Aorta (tissue), 5 donors: ENCODE measurements at regions not wholly inside any gene's neighbourhood (a gene's known extent, or its start where the extent isn't known, plus 50 kb on each side); places are given as distances from the start of the nearest gene placed in this dataset.

Experiments
- ATAC-seq: fragments of 200-7000 bp; cut with Tn5 transposase; one replicate; pipeline ENCODE4 v1.9.1; 2022; ENCODE audit warnings: moderate library complexity; ENCODE audit not compliant: low FRiP score
- DNase-seq, 2 donors: peaks; one replicate each; pipeline ENCODE4 v3.0.0-alpha.2; 2020
- H3K27ac ChIP-seq, 2 donors: one replicate each; pipeline ENCODE4 v1.5.1; 2013; ENCODE audit warnings: low read length in 2 of 2, mild to moderate bottlenecking in 2 of 2, moderate library complexity in 2 of 2, control low read depth in 1 of 2, inconsistent platforms in 1 of 2, low read depth in 1 of 2
- H3K27me3 ChIP-seq, 2 donors: one replicate each; pipeline ENCODE4 v1.6.1; 2013; ENCODE audit warnings: control low read depth in 1 of 2, low read length in 1 of 2, mild to moderate bottlenecking in 1 of 2, moderate library complexity in 1 of 2; ENCODE audit not compliant: insufficient read depth in 2 of 2, control insufficient read depth in 1 of 2
- H3K36me3 ChIP-seq, 2 donors: one replicate each; pipeline ENCODE4 v1.6.1; 2013; ENCODE audit warnings: control low read depth in 1 of 2, low read length in 1 of 2, mild to moderate bottlenecking in 1 of 2; ENCODE audit not compliant: insufficient read depth in 2 of 2, control insufficient read depth in 1 of 2
- H3K4me1 ChIP-seq, 2 donors: one replicate each; pipeline ENCODE4 v1.6.1; 2013; ENCODE audit warnings: low read length in 2 of 2, control low read depth in 1 of 2, mild to moderate bottlenecking in 1 of 2, moderate library complexity in 1 of 2; ENCODE audit not compliant: insufficient read depth in 2 of 2, control insufficient read depth in 1 of 2
- H3K4me3 ChIP-seq, 2 donors: one replicate each; pipeline ENCODE4 v1.5.1; 2013; ENCODE audit warnings: low read length in 2 of 2, control low read depth in 1 of 2, mild to moderate bottlenecking in 1 of 2
- H3K9me3 ChIP-seq: one replicate; pipeline ENCODE4 v1.6.1; 2013; ENCODE audit warnings: mild to moderate bottlenecking, low read length; ENCODE audit not compliant: control insufficient read depth
- WGBS, 2 donors: extraction: QIAGEN DNeasy Blood & Tissue Kit; methylation state at CpG; one replicate each; pipeline ENCODE4 v1.1.7; 2013; 5-methylcytosine and 5-hydroxymethylcytosine counted together
- intact Hi-C, 2 donors: fragments of 100-400 bp; cut with DNase I; formaldehyde crosslinking; loops; one replicate each; pipeline versions ENCODE4 v1.14.2 to v1.15.0; 2022
- donor health status: healthy with polysubstance abuse.
- donor health status: Bipolar disorder and iron deficiency.
- donor health status: DM: no; HTN: no; CAD: no.
- donor health status: DM: no; HTN: no; CAD: no.
- donor health status: DM: yes; HTN: yes; CAD: no.

GRCh38 chr22:46038516-46039430, 61.8 kb upstream of the WNT7B start:
- intact Hi-C loops: no loop called here
- peak in 1 of 2 donors; percentile 40 for DNase-seq
- 71 to 76% methylated on average over 18 of the region's 18 CpGs for WGBS, 2 donors
- H3K4me1 ChIP-seq: no peaks in the 10 kb centered on the region
- H3K27ac ChIP-seq: no peak overlapping the region
- H3K27me3 ChIP-seq: no peaks in the 10 kb centered on the region
- no peaks in the 10 kb centered on the region for H3K9me3 ChIP-seq
- ATAC-seq: no peak
- no peak overlapping the region for H3K4me3 ChIP-seq
- no peaks in the 10 kb centered on the region for H3K36me3 ChIP-seq

- 69 to 71% methylated on average over 6 of the region's 6 CpGs for WGBS, 2 donors
- H3K4me1 ChIP-seq: no peaks in the 10 kb centered on the region
- ATAC-seq: no peak
Measured at GRCh38 chr22:46039535-46039934, 62.6 kb upstream of the WNT7B start.

GRCh38 chr22:46040471-46041465, 63.8 kb upstream of the WNT7B start:
- Histone ChIP-seq H3K4me1 (no peaks in the 10 kb centered on the region), H3K27me3 (no peaks in the 10 kb centered on the region), H3K9me3 (no peaks in the 10 kb centered on the region), H3K4me3 (no peak overlapping the region), H3K27ac (no peak overlapping the region), H3K36me3 (no peaks in the 10 kb centered on the region)
- intact Hi-C loops: no loop called here
- ATAC-seq: no peak
- peak in 1 of 2 donors; percentile 60 for DNase-seq
- 84 to 85% methylated on average over 20 of the region's 20 CpGs for WGBS, 2 donors

More at GRCh38 chr22:46039535-46039934, 62.6 kb upstream of the WNT7B start:
- intact Hi-C loops: no loop called here
- no peak overlapping the region for H3K4me3 ChIP-seq
- H3K27me3 ChIP-seq: no peaks in the 10 kb centered on the region
- DNase-seq: no peak
- no peaks in the 10 kb centered on the region for H3K9me3 ChIP-seq
- H3K27ac ChIP-seq: no peak overlapping the region
- H3K36me3 ChIP-seq: no peaks in the 10 kb centered on the region

- ATAC-seq (no peak), DNase-seq (no peak)
- intact Hi-C loops: no loop called here
- Histone ChIP-seq H3K27me3 (no peaks in the 10 kb centered on the region), H3K4me3 (no peak overlapping the region), H3K27ac (no peak overlapping the region), H3K4me1 (no peaks in the 10 kb centered on the region), H3K9me3 (no peaks in the 10 kb centered on the region), H3K36me3 (no peaks in the 10 kb centered on the region)
- 85 to 88% methylated on average over 9 of the region's 9 CpGs for WGBS, 2 donors
Measured at GRCh38 chr22:46041642-46042041, 64.7 kb upstream of the WNT7B start.

GRCh38 chr22:46042786-46043185, 65.8 kb upstream of the WNT7B start:
- no peak for ATAC-seq
- H3K27ac ChIP-seq: peak overlapping the region in 1 of 2 donors; percentile 46
- H3K27me3 ChIP-seq: no peaks in the 10 kb centered on the region
- no peaks in the 10 kb centered on the region for H3K36me3 ChIP-seq
- peak in 1 of 2 donors; percentile 30 for DNase-seq
- H3K4me3 ChIP-seq: no peak overlapping the region
- 87 to 91% methylated on average over 11 of the region's 11 CpGs for WGBS, 2 donors
- H3K4me1 ChIP-seq: no peaks in the 10 kb centered on the region
- H3K9me3 ChIP-seq: no peaks in the 10 kb centered on the region
- intact Hi-C loops: no loop called here

- ATAC-seq (no peak), DNase-seq (peak; percentile 39 to 42)
- Histone ChIP-seq H3K27me3 (no peaks in the 10 kb centered on the region), H3K27ac (peak overlapping the region; percentile 77 to 83), H3K36me3 (no peaks in the 10 kb centered on the region), H3K4me3 (no peak overlapping the region), H3K9me3 (no peaks in the 10 kb centered on the region), H3K4me1 (no peaks in the 10 kb centered on the region)
- WGBS, 2 donors: 61 to 65% methylated on average over 7 of the region's 7 CpGs
- intact Hi-C loops: no loop called here
Measured at GRCh38 chr22:46043339-46043738, 66.4 kb upstream of the WNT7B start.

- ATAC-seq (peak; percentile 20), DNase-seq (peak in 1 of 2 donors; percentile 63)
- 7 to 10% methylated on average over 28 of the region's 28 CpGs for WGBS, 2 donors
- intact Hi-C loops: no loop called here
- no peaks in the 10 kb centered on the region for H3K9me3 ChIP-seq
- H3K4me1 ChIP-seq: no peaks in the 10 kb centered on the region
- H3K4me3 ChIP-seq: peak overlapping the region; percentile 37 to 73
- H3K27ac ChIP-seq: peak overlapping the region; percentile 77 to 83
- H3K36me3 ChIP-seq: no peaks in the 10 kb centered on the region
- no peaks in the 10 kb centered on the region for H3K27me3 ChIP-seq
Measured at GRCh38 chr22:46043816-46044620, 67.1 kb upstream of the WNT7B start.
